OCI-LY3 (cell line): ENCODE measurements at regions not wholly inside any gene's neighbourhood (a gene's known extent, or its start where the extent isn't known, plus 50 kb on each side); places are given as distances from the start of the nearest gene placed in this dataset.

Source experiments
- CTCF ChIP-seq: fragments of 200-600, 300-600 bp; sonication (generic); IDR thresholded peaks from 2 replicates; pipeline ENCODE4 v1.5.1; 2014; ENCODE audit warnings: antibody characterized with exemption, low read length, low read depth
- EZH2phosphoT487 ChIP-seq: fragments of 200-600 bp; shearing (Covaris generic); IDR thresholded peaks from 2 replicates; pipeline ENCODE4 v1.6.1; 2018; ENCODE audit warnings: antibody characterized with exemption, mixed run types, low read depth

- TF ChIP-seq CTCF (no peak), EZH2phosphoT487 (no peak)
Observed at GRCh38 chr15:36332301-36332700, 247.1 kb upstream of the CDIN1 start.
